Pulmonary artery endothelial cell (primary cell): ENCODE measurements at regions not wholly inside any gene's neighbourhood (a gene's known extent, or its start where the extent isn't known, plus 50 kb on each side); places are given as distances from the start of the nearest gene placed in this dataset.
"Not testable (repeated sequence)": the region's sequence is repeated elsewhere in the genome, so short reads cannot be mapped to it uniquely, and the experiment has no call there.

ENCODE experiments used
- DNase-seq: peaks from one replicate; pipeline ENCODE4 v3.0.0-alpha.2; 2011; ENCODE audit warnings: low read depth, low spot score

- DNase-seq = no peak
These were observed 158.3 kb upstream of the CACNA1E start for GRCh38 chr1:181324797-181325616.

- DNase-seq = not testable (repeated sequence)
These were observed 157.6 kb upstream of the CACNA1E start for GRCh38 chr1:181325765-181326164.

DNA sequence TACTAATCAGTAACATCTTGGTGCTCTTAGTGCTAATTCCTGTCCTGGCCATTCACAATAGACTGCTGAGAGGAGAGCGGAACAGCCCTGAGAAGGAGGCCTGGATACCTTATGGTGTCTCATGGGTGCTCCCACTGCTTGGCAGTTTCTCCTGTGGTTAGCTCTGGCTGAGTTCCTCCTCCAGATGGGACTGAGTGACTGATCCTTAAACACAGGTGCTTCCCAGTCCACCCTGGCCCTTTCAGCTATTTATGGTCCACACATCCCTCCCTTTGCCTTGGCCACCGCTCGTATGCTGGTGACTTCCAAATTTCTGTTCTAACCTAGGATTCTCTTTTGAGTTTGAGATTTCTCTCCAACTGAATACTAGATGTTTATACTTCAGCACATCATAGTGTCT lies 157.0 kb upstream of the CACNA1E start:
- DNase-seq = no peak

DNA sequence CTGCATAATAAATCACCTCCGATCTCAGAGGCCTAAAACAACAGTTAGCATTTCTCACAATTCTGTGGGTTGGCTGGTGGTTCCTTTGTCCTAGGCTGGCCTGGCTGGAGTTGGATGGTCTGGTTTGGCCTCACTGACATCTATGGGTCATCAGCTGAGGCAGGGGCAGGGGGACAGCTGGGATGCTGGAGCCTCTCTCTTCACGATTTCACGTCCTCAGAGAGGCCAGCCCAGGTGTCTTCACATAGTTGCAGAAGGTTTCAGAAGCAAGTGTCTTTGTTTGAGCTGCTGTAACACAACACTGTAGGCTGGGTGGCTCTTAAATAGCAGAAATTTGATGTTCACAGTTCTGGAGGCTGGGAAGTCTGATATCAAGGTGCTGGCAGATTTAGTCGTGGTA lies 155.5 kb upstream of the CACNA1E start:
- DNase-seq = no peak

DNA sequence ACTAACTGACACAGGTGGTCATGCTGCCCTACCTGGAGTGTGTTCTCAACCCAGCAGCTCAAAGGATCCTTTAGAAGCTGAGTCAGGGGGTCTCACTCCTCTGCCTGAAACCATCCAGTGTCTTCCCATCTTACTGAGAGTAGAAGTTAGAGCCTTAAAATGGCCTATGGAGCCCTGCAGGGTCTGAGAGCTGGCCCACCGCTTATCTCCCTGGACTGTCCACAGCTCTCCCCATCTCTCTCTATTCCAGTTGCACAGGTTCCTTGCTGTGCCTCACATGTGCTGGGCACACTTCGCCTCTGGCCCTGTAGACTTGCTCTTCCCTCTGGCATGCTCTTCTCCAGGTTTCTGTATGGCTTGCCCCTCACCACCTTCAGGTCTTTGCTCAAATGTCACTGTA lies 148.6 kb upstream of the CACNA1E start:
- no peak for DNase-seq

DNA sequence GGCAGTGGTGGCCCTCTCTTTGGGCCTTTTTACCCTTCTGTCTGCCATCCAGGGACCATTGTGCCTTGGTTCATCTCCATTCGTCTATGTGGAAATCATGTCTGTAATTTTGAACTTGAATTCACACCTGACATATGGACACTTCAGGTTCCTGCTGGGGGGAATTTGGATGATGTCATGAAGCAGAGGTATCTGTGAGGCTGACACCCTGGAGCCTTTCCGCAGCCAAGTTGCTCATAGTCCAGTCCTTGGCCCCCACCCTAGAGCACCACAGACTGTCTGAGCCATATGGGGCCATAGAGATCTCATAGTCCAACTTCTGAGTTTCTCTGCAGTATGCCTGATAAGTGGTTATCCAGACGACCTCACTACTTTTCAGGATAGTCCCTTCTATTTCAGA lies 147.7 kb upstream of the CACNA1E start:
- no peak for DNase-seq

GRCh38 chr1:181341026-181341632 lies 142.2 kb upstream of the CACNA1E start:
- DNase-seq = no peak

- no peak for DNase-seq
These were observed 139.2 kb upstream of the CACNA1E start for GRCh38 chr1:181344091-181344490.

DNA sequence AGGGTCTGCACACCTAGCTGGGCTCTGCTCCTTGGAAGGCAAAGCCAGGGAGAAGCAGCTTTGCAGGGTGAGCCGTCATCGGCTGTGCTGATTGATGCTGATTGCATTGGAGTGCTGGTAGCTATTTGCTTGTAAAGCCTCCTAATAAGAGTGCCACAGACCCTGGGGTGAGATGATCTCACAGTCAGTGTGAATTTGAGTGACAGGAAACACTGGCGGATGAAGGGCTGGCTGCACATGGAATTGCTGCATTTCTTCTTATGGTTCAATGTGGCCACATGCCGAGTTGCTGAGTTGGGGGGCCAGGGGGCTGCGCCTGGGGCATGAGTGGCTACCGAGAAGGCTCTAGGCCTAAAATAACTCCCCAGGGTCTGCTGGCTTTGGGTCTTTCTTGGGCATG lies 138.2 kb upstream of the CACNA1E start:
- no peak for DNase-seq

DNA sequence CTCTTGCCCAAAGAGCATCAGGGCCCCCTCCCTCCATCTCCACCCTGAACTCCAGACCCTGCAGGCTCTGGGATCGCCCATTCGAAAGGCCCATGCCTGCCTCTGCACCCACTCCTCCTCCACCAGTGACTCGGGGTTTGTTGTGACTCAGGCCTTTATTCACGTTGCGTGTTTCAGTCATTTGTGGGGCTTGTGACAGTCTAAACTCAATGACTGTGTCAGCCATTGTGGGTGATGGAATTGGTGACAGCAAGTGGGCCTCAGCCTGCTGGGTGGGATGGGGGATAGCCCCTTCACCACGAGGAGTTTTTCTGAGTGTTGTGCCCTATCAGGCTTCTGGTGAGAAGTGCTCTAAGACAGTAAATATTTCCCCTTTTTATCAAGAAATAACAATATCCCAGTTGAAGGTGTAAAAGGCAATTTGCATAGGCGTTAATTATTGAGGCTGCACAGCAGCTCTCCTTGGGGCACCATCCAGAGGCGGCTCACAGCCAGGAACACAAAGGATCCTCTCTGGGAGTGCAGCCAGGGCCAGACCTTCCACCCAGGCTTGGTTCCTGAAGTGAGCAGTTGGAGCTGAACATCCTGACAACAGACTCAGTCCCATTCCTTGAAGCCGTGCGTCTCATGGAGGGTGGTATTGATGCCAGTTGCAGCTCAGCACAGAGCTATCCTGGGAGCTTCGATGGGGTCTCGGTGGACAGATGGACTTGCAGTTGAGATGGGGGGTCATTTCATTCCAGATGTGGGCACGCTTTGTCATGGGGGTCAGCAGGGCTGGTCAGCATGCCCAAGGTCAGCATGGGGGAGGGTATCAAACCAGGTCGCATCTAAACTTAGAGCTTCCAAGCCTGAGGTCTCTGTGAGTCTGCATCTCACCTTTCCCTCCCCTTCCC lies 135.6 kb upstream of the CACNA1E start:
- DNase-seq = no peak

- DNase-seq = no peak
These were observed 133.8 kb upstream of the CACNA1E start for GRCh38 chr1:181349512-181349911.

- no peak for DNase-seq
These were observed 133.2 kb upstream of the CACNA1E start for GRCh38 chr1:181350131-181350530.

- DNase-seq = no peak
These were observed 131.6 kb upstream of the CACNA1E start for GRCh38 chr1:181351740-181352139.

DNA sequence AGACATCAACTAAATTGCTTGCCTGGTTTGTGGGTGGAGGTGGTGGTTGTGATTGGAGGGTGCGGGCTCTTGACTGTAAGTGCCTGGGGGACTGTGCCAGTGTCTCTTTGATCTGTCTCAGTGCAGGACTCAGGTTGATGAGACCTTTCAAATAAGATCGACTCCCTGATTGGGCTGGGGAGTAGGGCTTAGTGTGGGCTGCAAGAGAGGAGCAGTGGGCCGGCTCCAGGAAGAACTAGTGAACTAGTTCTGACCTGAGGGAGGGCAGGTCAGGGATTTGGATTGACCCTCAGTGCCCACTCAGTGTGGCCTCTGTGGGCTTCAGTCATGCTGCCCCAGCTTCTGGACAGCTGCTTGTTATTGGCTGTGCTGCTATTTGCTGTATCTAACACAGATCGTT lies 130.6 kb upstream of the CACNA1E start:
- DNase-seq = no peak

DNA sequence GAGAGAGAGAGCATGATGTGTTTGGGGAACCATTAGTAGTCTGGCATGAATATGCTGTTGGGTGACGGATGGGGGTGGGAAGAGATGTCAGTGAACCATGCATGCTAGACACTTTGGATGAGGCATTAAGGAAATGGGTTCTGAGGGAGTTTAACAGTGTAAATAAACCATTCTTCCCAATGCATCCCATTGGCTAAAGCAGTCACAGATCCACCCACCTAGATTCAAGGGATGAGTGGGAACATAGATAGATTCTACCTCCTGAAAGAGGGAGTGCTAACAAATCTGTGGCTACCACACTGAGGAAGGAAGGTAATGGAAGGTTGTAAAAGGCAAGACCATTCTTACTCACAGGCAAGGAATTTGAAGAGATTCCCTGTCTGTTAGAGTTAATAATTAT lies 129.8 kb upstream of the CACNA1E start:
- no peak for DNase-seq

DNA sequence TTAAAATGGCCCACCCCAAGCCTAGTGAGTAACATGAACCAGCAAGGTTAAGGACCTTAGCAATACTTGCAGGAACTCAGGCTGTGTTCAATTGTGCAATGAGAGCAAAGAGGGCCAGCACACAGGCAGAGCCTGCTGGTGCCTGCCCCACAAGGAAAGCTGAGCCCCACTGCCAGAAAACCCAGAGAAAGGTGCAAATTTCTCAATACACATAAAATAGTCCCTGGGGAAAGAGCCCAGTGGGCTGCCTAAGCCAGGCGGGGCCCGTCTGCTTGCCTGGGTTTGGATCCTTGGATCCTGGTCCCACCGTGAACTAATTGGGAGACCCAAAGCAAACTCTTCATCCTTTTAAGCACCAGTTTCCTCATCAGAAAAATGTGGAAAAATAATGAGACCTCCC lies 128.5 kb upstream of the CACNA1E start:
- DNase-seq = no peak

DNA sequence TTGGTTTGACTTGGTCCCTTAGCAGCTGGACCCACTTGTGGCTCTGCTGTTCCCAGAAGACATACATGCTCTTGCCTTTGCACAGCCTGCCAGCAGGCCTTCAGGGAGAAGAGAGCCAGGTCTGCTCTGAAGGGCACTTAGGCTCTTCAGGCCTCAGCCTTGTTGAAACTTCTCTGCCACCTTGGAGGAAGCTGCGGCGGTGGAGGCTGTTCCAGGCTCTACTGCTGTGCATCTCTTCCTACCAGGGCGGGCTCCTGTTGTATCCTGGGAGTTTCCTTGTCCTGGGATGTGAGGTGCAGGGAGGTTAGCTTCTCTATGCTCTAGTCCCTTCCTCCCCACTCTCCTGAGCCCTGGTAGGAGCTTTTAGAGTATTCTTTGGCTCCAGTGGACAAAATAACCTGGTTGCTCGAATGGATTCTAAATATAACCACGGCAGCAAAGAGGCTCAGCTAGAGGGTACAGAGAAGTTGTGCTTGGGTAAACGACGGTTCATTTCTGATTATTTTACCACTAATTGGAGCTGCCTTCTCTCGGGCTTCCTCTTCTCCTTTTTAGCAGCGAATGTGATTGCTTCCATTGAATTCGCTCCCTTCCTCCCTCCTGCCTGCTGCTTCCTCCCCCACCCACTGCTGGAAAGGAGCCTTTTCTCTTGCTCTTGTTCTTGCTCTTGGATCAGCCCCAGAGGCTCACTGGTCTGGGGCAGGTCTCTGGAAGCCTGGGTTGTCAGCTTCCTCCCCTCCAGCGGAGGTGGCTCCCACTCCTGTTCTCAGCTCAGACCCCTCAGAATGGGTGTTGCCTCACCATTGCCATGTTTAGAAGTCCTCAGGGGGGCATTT lies 126.6 kb upstream of the CACNA1E start:
- no peak for DNase-seq

GRCh38 chr1:181359012-181359411 lies 124.3 kb upstream of the CACNA1E start:
- DNase-seq = no peak

DNA sequence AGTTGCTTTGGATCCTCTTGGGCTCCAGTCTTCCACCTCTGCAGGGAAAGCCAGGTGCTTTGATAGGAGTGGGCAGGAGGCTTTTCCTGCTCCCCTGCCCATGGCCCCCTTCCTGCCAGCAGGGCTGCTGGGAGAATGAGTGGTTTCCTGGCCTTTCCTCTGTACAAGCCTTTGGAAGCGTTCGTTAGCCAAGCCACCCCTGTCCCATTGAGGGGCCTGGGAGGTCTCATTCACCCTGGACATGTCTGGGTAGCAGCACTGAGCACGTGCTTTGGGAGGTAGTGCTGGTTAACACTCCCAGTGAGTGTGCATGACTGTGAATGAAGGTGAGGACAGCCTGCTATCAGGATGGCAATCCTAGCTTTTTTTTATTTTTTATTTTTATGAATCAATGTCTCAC lies 118.5 kb upstream of the CACNA1E start:
- no peak for DNase-seq

- DNase-seq = no peak
These were observed 116.4 kb upstream of the CACNA1E start for GRCh38 chr1:181366910-181367309.

- DNase-seq = no peak
These were observed 113.9 kb upstream of the CACNA1E start for GRCh38 chr1:181369416-181369815.
